Urothelium cell line (cell line): ENCODE measurements at regions not wholly inside any gene's neighbourhood (a gene's known extent, or its start where the extent isn't known, plus 50 kb on each side); places are given as distances from the start of the nearest gene placed in this dataset.
"Not testable (repeated sequence)": the region's sequence is repeated elsewhere in the genome, so short reads cannot be mapped to it uniquely, and the experiment has no call there.

Experiments
- DNase-seq: peaks from one replicate; pipeline ENCODE4 v3.0.0; 2011; ENCODE audit warnings: low spot score, mixed read lengths
- FAIRE-seq: peaks from 2 replicates; lab custom pipeline; 2011; peaks lifted over from hg19 to GRCh38; lab: Jason Lieb, UNC

GRCh38 chrX:56343219-56343618 lies 111.1 kb downstream of the KLF8 start:
- DNase-seq (peak; percentile 4), FAIRE-seq (no peak)

GRCh38 chrX:56343664-56344063 lies 111.5 kb downstream of the KLF8 start:
- FAIRE-seq = no peak
- DNase-seq = no peak

- DNase-seq, FAIRE-seq: not testable (repeated sequence)
Observed at GRCh38 chrX:56358145-56358544, 126.0 kb downstream of the KLF8 start.

GRCh38 chrX:56365171-56365570 lies 133.0 kb downstream of the KLF8 start:
- FAIRE-seq, DNase-seq: not testable (repeated sequence)

GRCh38 chrX:56366901-56367300 lies 134.7 kb downstream of the KLF8 start:
- FAIRE-seq = no peak
- DNase-seq = no peak

- DNase-seq = no peak
- FAIRE-seq = no peak
Observed at GRCh38 chrX:56368962-56369361, 136.8 kb downstream of the KLF8 start.

GRCh38 chrX:56379984-56380780 lies 148.0 kb downstream of the KLF8 start:
- not testable (repeated sequence) for FAIRE-seq
- DNase-seq = peak; percentile 2

GRCh38 chrX:56382278-56382677 lies 150.1 kb downstream of the KLF8 start:
- FAIRE-seq = no peak
- DNase-seq = no peak

- peak; percentile 5 for DNase-seq
Observed at GRCh38 chrX:56385336-56385735, 153.2 kb downstream of the KLF8 start.

GRCh38 chrX:56385960-56386359 lies 153.8 kb downstream of the KLF8 start:
- FAIRE-seq (no peak), DNase-seq (no peak)

More at GRCh38 chrX:56385336-56385735, 153.2 kb downstream of the KLF8 start:
- FAIRE-seq = no peak

GRCh38 chrX:56397636-56398035 lies 165.5 kb downstream of the KLF8 start:
- FAIRE-seq (no peak), DNase-seq (no peak)

- FAIRE-seq (no peak), DNase-seq (no peak)
Observed at GRCh38 chrX:56402207-56402606, 161.2 kb upstream of the UBQLN2 start.

GRCh38 chrX:56429581-56429980 lies 133.8 kb upstream of the UBQLN2 start:
- FAIRE-seq (no peak), DNase-seq (no peak)

- DNase-seq, FAIRE-seq: not testable (repeated sequence)
Observed at GRCh38 chrX:56451981-56452380, 111.4 kb upstream of the UBQLN2 start.

GRCh38 chrX:56462389-56462788 lies 101.0 kb upstream of the UBQLN2 start:
- DNase-seq (no peak), FAIRE-seq (no peak)

GRCh38 chrX:56468441-56468840 lies 95.0 kb upstream of the UBQLN2 start:
- FAIRE-seq (no peak), DNase-seq (no peak)

GRCh38 chrX:56494923-56495322 lies 68.5 kb upstream of the UBQLN2 start:
- DNase-seq, FAIRE-seq: not testable (repeated sequence)

- DNase-seq (no peak), FAIRE-seq (no peak)
Observed at GRCh38 chrX:56498756-56499155, 64.7 kb upstream of the UBQLN2 start.

- DNase-seq (no peak), FAIRE-seq (no peak)
Observed at GRCh38 chrX:56499372-56499771, 64.1 kb upstream of the UBQLN2 start.

GRCh38 chrX:56503941-56504673 lies 59.3 kb upstream of the UBQLN2 start:
- FAIRE-seq = no peak
- DNase-seq = peak; percentile 4

- FAIRE-seq (no peak), DNase-seq (no peak)
Observed at GRCh38 chrX:56505866-56506265, 57.6 kb upstream of the UBQLN2 start.
